ENCODE measurements at regions not wholly inside any gene's neighbourhood (a gene's known extent, or its start where the extent isn't known, plus 50 kb on each side); places are given as distances from the start of the nearest gene placed in this dataset.

DNA sequence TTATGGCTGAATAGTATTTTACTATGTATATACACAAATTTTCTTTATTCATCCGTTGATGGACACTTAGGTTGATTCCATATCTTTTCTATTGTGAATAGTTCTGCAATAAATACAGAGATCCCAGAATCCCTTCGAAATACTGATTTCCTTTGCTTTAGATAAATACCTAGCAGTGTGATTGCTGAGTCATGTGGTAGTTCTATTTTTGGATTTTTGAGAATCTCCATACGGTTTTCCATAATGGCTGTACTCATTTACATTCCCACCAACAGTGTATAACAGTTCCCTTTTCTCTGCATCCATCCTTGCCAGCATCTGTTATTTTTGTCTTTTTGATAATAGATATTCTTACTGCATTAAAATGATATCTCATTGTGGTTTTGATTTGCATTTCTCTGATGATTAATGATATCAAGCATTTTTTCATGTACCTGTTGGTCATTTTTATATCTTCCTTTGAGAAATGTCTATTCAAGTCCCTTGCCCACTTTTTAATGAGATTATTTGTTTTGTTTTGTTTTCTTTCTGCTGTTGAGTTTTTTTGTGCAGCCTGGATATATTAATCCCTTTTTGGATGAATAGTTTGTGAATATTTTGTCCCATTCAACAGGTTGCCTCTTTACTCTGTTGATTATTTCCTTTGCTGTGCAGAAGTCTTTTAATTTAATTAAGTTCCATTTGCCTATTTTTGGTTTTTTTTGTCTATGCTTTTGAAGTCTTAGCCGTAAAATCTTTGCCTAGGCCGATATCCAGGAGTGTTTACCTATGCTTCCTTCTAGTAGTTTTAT lies 466.7 kb upstream of the TENM3 start:
- H3K36me3 ChIP-seq (ENCODE audit: insufficient read depth) = no peaks in the 10 kb centered on the region
- no peak overlapping the region for H3K9ac ChIP-seq
- H3K27me3 ChIP-seq (ENCODE audit: insufficient read depth, low read depth) = no peaks in the 10 kb centered on the region
- no peaks in the 10 kb centered on the region for H4K20me1 ChIP-seq (ENCODE audit: insufficient read depth)
- no peak overlapping the region for H3K4me3 ChIP-seq (IDR thresholded peaks at IDR 0.05; ENCODE audit: insufficient read depth, low read depth, low read length)
- H3K27ac ChIP-seq = no peak overlapping the region
- no peak overlapping the region for H2AFZ ChIP-seq (ENCODE audit: low read depth)
- H3K4me2 ChIP-seq = no peak overlapping the region
- no peaks in the 10 kb centered on the region for H3K4me1 ChIP-seq (ENCODE audit: low read depth, poor library complexity, severe bottlenecking)
- TF ChIP-seq, protein P1, sequence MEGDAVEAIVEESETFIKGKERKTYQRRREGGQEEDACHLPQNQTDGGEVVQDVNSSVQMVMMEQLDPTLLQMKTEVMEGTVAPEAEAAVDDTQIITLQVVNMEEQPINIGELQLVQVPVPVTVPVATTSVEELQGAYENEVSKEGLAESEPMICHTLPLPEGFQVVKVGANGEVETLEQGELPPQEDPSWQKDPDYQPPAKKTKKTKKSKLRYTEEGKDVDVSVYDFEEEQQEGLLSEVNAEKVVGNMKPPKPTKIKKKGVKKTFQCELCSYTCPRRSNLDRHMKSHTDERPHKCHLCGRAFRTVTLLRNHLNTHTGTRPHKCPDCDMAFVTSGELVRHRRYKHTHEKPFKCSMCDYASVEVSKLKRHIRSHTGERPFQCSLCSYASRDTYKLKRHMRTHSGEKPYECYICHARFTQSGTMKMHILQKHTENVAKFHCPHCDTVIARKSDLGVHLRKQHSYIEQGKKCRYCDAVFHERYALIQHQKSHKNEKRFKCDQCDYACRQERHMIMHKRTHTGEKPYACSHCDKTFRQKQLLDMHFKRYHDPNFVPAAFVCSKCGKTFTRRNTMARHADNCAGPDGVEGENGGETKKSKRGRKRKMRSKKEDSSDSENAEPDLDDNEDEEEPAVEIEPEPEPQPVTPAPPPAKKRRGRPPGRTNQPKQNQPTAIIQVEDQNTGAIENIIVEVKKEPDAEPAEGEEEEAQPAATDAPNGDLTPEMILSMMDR (conservative IDR thresholded peaks at IDR 0.05; ENCODE audit: low read depth, low read length) = no peak
- H3K79me2 ChIP-seq (ENCODE audit: insufficient read depth, low read depth) = no peaks in the 10 kb centered on the region

DNA sequence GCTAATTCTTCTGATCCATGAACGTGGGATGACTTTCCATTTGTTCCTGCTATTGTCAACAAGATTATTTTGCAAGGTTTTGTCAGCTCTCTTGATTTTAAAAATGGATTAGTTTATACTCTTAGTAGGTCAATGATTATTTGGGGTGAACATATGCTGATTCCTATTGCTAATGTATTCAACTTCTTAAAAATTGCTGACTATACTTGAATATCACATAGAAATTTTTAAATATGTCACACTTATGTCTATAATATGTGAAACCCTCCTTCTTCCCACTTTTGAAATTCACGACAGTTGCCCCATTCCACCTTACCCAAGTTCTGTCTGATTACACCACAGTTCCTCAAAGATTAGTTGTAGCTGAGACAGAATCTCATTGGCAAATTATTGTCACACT lies 465.7 kb upstream of the TENM3 start:
- Histone ChIP-seq H3K9ac (no peak overlapping the region), H3K4me3 (IDR thresholded peaks at IDR 0.05; ENCODE audit: insufficient read depth, low read depth, low read length) (no peak overlapping the region), H3K79me2 (ENCODE audit: insufficient read depth, low read depth) (no peaks in the 10 kb centered on the region), H3K27me3 (ENCODE audit: insufficient read depth, low read depth) (no peaks in the 10 kb centered on the region), H3K4me2 (no peak overlapping the region), H4K20me1 (ENCODE audit: insufficient read depth) (no peaks in the 10 kb centered on the region), H3K36me3 (ENCODE audit: insufficient read depth) (no peaks in the 10 kb centered on the region), H2AFZ (ENCODE audit: low read depth) (no peak overlapping the region), H3K27ac (no peak overlapping the region), H3K4me1 (ENCODE audit: low read depth, poor library complexity, severe bottlenecking) (no peaks in the 10 kb centered on the region)
- TF ChIP-seq, protein P1 (conservative IDR thresholded peaks at IDR 0.05; ENCODE audit: low read depth, low read length) = no peak

DNA sequence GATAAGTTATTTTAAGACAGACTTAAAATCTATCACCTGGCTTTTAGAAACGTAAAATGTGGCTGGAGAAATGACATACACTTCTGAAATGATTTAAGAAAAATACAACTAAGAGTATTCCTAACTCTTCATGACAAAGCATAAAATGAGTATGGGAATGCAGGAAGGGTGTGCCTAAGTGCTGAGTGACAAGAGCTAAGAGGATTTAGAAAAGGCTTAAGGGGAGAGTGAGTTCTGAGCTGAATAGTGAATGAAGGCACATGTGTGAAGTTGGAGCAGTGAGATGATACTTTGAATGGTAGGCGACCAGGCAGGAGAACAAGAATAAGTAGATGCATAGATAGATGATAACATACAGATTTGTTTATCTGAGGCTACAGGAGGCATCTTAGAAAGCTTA lies 458.3 kb upstream of the TENM3 start:
- TF ChIP-seq, protein P1 (conservative IDR thresholded peaks at IDR 0.05; ENCODE audit: low read depth, low read length) = no peak
- no peak overlapping the region for H3K4me2 ChIP-seq

DNA sequence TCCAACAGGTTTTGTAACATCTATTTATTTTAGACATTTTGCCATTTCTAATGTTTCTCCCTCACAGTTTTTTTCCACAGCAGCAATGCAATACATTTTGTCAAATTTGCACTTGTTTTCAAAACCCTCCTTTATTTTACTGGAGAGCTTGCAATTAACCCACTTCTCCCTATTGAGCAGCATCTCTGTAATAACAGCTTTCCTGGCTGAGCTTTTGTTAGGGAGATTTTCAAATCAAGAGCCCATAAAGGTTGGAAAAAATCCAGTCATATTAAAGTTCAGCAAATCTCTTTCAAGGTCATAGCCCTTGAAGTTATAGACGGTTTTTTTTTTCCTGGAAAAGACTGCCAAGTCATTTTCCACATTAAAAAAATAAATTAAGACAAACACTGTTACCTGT lies 450.6 kb upstream of the TENM3 start:
- Histone ChIP-seq H3K4me2 (no peak overlapping the region), H3K4me3 (IDR thresholded peaks at IDR 0.05; ENCODE audit: insufficient read depth, low read depth, low read length) (no peak overlapping the region), H3K27me3 (ENCODE audit: insufficient read depth, low read depth) (no peaks in the 10 kb centered on the region), H4K20me1 (ENCODE audit: insufficient read depth) (no peaks in the 10 kb centered on the region), H3K4me1 (ENCODE audit: low read depth, poor library complexity, severe bottlenecking) (no peaks in the 10 kb centered on the region), H3K27ac (no peak overlapping the region), H3K9ac (no peak overlapping the region), H3K36me3 (ENCODE audit: insufficient read depth) (no peaks in the 10 kb centered on the region), H2AFZ (ENCODE audit: low read depth) (no peak overlapping the region), H3K79me2 (ENCODE audit: insufficient read depth, low read depth) (no peaks in the 10 kb centered on the region)
- TF ChIP-seq, protein P1 (conservative IDR thresholded peaks at IDR 0.05; ENCODE audit: low read depth, low read length) = no peak

More for the DNA sequence above, 458.3 kb upstream of the TENM3 start:
- Histone ChIP-seq H3K4me3 (IDR thresholded peaks at IDR 0.05; ENCODE audit: insufficient read depth, low read depth, low read length) (no peak overlapping the region), H3K4me1 (ENCODE audit: low read depth, poor library complexity, severe bottlenecking) (no peaks in the 10 kb centered on the region), H3K79me2 (ENCODE audit: insufficient read depth, low read depth) (no peaks in the 10 kb centered on the region), H3K27ac (no peak overlapping the region), H2AFZ (ENCODE audit: low read depth) (no peak overlapping the region), H3K27me3 (ENCODE audit: insufficient read depth, low read depth) (no peaks in the 10 kb centered on the region), H3K9ac (no peak overlapping the region), H4K20me1 (ENCODE audit: insufficient read depth) (no peaks in the 10 kb centered on the region), H3K36me3 (ENCODE audit: insufficient read depth) (no peaks in the 10 kb centered on the region)

Measured in KMS-11 (cell line).